Stomach (tissue), 8 donors: ENCODE measurements at regions not wholly inside any gene's neighbourhood (a gene's known extent, or its start where the extent isn't known, plus 50 kb on each side); places are given as distances from the start of the nearest gene placed in this dataset.
"Not testable (repeated sequence)": the region's sequence is repeated elsewhere in the genome, so short reads cannot be mapped to it uniquely, and the experiment has no call there.

Experiments
- DNase-seq, 2 donors: peaks; one replicate each; pipeline versions ENCODE4 v3.0.0 to v3.0.0-alpha.2; 2013 to 2019
- H3K27ac ChIP-seq, 5 donors: fragments of 200-600 bp in 4 of 5; sonication (generic) in 4 of 5; one replicate each; pipeline ENCODE4 v1.5.1; 2013 to 2019; ENCODE audit warnings: mild to moderate bottlenecking in 1 of 5, moderate library complexity in 1 of 5
- H3K27me3 ChIP-seq, 3 donors: fragments of 200-600 bp; sonication (generic); one replicate each; pipeline ENCODE4 v1.5.1; 2017 to 2019; ENCODE audit warnings: mixed run types in 1 of 3
- H3K36me3 ChIP-seq, 4 donors: fragments of 200-600 bp; sonication (generic); 1 replicate in 3 of 4; 2 replicates in 1 of 4; pipeline ENCODE4 v1.5.1; 2016 to 2019
- H3K4me1 ChIP-seq, 4 donors: fragments of 200-600 bp; sonication (generic); one replicate each; pipeline ENCODE4 v1.5.1; 2016 to 2019
- H3K4me3 ChIP-seq, 4 donors: fragments of 200-600 bp; sonication (generic) in 3 of 4; one replicate each; pipeline ENCODE4 v1.5.1; 2016 to 2019; ENCODE audit warnings: mild to moderate bottlenecking in 1 of 4
- H3K9me3 ChIP-seq, 4 donors: fragments of 200-600 bp; sonication (generic); one replicate each; pipeline ENCODE4 v1.5.1; 2016 to 2019
- EP300 ChIP-seq: sonication (generic); formaldehyde crosslinking; IDR thresholded peaks from one replicate; pipeline ENCODE4 v1.6.1; 2017; ENCODE audit warnings: antibody characterized with exemption
- POLR2A ChIP-seq, 4 donors: fragments of 450-650 bp; IDR thresholded peaks; one replicate each; pipeline ENCODE4 v1.6.1; 2016; ENCODE audit warnings: antibody characterized with exemption in 4 of 4, control low read depth in 2 of 4, mild to moderate bottlenecking in 1 of 4, moderate library complexity in 1 of 4
- POLR2AphosphoS5 ChIP-seq, 3 donors: sonication (generic); formaldehyde crosslinking; IDR thresholded peaks; one replicate each; pipeline ENCODE4 v1.6.1; 2016; ENCODE audit warnings: antibody characterized with exemption in 3 of 3
- WGBS, 5 donors: extraction: QIAGEN DNeasy Blood & Tissue Kit in 3 of 5; methylation state at CpG; one replicate each; pipeline versions ENCODE4 v1.1.5 to v1.1.7; 2013 to 2018; 5-methylcytosine and 5-hydroxymethylcytosine counted together
- intact Hi-C: fragments of 100-400 bp; cut with DNase I; formaldehyde crosslinking; loops from one replicate; pipeline ENCODE4 v1.15.1; 2023; ENCODE audit warnings: low total_unique reads
- TF ChIP-seq, protein P1 (sequence below), 7 experiments: fragments of 450-650 bp in 4 of 7; fragments of 200-600 bp in 3 of 7; sonication (generic) in 3 of 7; IDR thresholded peaks; one replicate each; pipeline ENCODE4 v1.5.1; 2016 to 2019; ENCODE audit warnings: antibody characterized with exemption in 7 of 7, control low read depth in 2 of 7, mild to moderate bottlenecking in 1 of 7
- donor health status: healthy with polysubstance abuse.
- donor health status: Bipolar disorder and iron deficiency.
- donor health status: healthy.

DNA sequence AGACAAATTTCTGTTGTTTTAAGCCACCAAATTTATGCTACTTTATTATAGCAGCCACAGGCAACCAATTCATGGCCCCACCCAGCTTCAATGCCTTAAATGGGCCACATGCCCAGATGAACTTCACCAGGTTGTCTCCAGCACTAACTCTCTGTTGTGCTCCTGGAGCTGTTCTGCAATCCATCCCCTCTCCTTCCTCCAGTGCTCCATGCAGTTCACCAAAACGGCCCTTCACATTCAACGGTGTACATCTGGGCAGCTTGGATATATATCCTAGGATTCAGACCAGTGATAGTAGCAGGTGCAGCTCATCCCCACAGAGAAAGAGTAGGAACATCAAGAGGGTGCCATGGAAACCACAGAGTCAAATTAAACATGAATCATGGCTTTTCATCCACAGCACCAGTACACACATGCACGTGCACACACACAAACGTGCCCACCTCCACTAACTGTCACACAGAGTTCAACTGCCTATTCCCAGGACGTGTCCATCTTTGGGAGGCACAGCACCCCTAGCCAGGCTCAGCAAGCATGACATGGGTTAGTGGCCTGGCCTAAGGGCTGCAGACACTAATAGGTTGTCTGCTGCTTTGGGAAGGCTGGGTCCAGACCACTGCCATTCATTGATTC, 134.5 kb downstream of the MED10 start:
- 73 to 84% (median 79%) methylated on average over 5 of the region's 5 CpGs for WGBS, 5 donors
- no peak for TF ChIP-seq POLR2A (IDR thresholded peaks at IDR 0.05)
- TF ChIP-seq POLR2AphosphoS5 (IDR thresholded peaks at IDR 0.05): no peak
- TF ChIP-seq, protein P1, sequence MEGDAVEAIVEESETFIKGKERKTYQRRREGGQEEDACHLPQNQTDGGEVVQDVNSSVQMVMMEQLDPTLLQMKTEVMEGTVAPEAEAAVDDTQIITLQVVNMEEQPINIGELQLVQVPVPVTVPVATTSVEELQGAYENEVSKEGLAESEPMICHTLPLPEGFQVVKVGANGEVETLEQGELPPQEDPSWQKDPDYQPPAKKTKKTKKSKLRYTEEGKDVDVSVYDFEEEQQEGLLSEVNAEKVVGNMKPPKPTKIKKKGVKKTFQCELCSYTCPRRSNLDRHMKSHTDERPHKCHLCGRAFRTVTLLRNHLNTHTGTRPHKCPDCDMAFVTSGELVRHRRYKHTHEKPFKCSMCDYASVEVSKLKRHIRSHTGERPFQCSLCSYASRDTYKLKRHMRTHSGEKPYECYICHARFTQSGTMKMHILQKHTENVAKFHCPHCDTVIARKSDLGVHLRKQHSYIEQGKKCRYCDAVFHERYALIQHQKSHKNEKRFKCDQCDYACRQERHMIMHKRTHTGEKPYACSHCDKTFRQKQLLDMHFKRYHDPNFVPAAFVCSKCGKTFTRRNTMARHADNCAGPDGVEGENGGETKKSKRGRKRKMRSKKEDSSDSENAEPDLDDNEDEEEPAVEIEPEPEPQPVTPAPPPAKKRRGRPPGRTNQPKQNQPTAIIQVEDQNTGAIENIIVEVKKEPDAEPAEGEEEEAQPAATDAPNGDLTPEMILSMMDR (IDR thresholded peaks at IDR 0.05): no peak
- TF ChIP-seq EP300: no peak
- intact Hi-C loops: no loop called here

DNA sequence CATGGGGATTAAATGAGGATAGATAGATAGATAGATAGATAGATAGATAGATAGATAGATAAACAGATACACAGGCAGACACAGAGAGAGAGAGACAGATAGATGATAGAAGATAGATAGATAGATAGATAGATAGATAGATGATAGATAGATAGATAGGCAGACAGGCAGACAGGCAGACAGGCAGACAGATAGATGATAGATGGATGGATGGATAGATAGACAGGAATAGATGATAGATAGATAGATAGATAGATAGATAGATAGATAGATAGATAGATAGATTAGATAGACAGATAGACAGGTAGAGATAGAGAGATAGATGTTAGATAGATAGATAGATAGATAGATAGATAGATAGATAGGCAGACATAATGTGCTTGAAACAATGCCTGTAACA, 137.3 kb downstream of the MED10 start:
- H3K27me3 ChIP-seq, H3K27ac ChIP-seq, intact Hi-C loops, DNase-seq, H3K36me3 ChIP-seq, H3K4me3 ChIP-seq, H3K4me1 ChIP-seq: not testable (repeated sequence)
- H3K9me3 ChIP-seq: peaks cover 0 to 16% (median 5%) of the 10 kb centered on the region in 4 donors

More for the DNA sequence above, 134.5 kb downstream of the MED10 start:
- Histone ChIP-seq H3K4me3 (no peak overlapping the region), H3K4me1 (no peaks in the 10 kb centered on the region), H3K27me3 (no peaks in the 10 kb centered on the region), H3K9me3 (peaks cover 0 to 16% (median 5%) of the 10 kb centered on the region in 4 donors), H3K36me3 (no peaks in the 10 kb centered on the region), H3K27ac (no peak overlapping the region)
- DNase-seq: no peak

GRCh38 chr5:6236858-6237481, 141.4 kb downstream of the MED10 start:
- TF ChIP-seq, protein P1 (IDR thresholded peaks at IDR 0.05): no peak
- no peak for TF ChIP-seq POLR2A (IDR thresholded peaks at IDR 0.05)
- TF ChIP-seq EP300: no peak
- TF ChIP-seq POLR2AphosphoS5 (IDR thresholded peaks at IDR 0.05): no peak
- intact Hi-C loops: no loop called here

GRCh38 chr5:6236170-6236793, 142.1 kb downstream of the MED10 start:
- Histone ChIP-seq H3K4me1 (no peaks in the 10 kb centered on the region), H3K9me3 (peaks cover 0 to 16% (median 5%) of the 10 kb centered on the region in 4 donors), H3K4me3 (no peak overlapping the region), H3K27me3 (no peaks in the 10 kb centered on the region), H3K36me3 (no peaks in the 10 kb centered on the region), H3K27ac (no peak overlapping the region)
- intact Hi-C loops: no loop called here
- no peak for DNase-seq
- TF ChIP-seq, protein P1 (IDR thresholded peaks at IDR 0.05): no peak
- WGBS, 5 donors: 67 to 84% (median 76%) methylated on average over 2 of the region's 2 CpGs

More at GRCh38 chr5:6236858-6237481, 141.4 kb downstream of the MED10 start:
- Histone ChIP-seq H3K9me3 (peaks cover 0 to 16% (median 5%) of the 10 kb centered on the region in 4 donors), H3K36me3 (no peaks in the 10 kb centered on the region), H3K4me1 (no peaks in the 10 kb centered on the region), H3K27me3 (no peaks in the 10 kb centered on the region), H3K4me3 (no peak overlapping the region), H3K27ac (no peak overlapping the region)
- DNase-seq: no peak
- WGBS, 5 donors: 79 to 89% (median 85%) methylated on average over 8 of the region's 8 CpGs

DNA sequence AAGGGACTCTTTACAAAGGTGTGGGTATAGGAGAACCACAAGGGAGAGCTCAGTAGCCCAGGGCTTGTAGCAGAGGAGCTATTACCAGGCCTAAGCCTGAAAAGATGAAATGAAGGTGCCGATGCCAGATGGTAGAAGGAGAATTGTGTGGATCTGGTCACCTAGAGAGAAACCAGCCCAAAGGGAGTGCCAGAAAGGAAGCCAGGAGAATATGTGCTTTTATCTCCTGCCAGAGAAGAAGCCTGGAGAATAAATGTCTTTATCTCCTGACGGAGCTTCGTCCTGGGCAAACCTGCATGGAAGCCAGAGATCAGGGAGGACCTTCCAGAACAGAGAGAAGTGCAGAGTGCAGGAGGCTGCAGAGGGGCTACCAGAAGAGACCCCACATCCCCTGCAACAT, 142.6 kb downstream of the MED10 start:
- Histone ChIP-seq H3K36me3 (no peaks in the 10 kb centered on the region), H3K4me3 (no peak overlapping the region), H3K4me1 (no peaks in the 10 kb centered on the region), H3K27ac (no peak overlapping the region), H3K27me3 (no peaks in the 10 kb centered on the region), H3K9me3 (peaks cover 0 to 14% (median 5%) of the 10 kb centered on the region in 4 donors)
- TF ChIP-seq POLR2AphosphoS5 (IDR thresholded peaks at IDR 0.05) (no peak), POLR2A (IDR thresholded peaks at IDR 0.05) (no peak), EP300 (no peak)
- TF ChIP-seq, protein P1 (IDR thresholded peaks at IDR 0.05): no peak
- 85 to 95% (median 88%) methylated on average over 3 of the region's 3 CpGs for WGBS, 5 donors
- intact Hi-C loops: no loop called here
- DNase-seq: no peak
